ENCODE measurements at regions not wholly inside any gene's neighbourhood (a gene's known extent, or its start where the extent isn't known, plus 50 kb on each side); places are given as distances from the start of the nearest gene placed in this dataset.

- TF ChIP-seq EZH2phosphoT487 (IDR thresholded peaks at IDR 0.05; ENCODE audit: low read length), result no peak
- TF ChIP-seq CTCF (IDR thresholded peaks at IDR 0.05; ENCODE audit: low read length), result no peak
Measured at GRCh38 chr14:46444666-46445065, 206.9 kb downstream of the RPL10L start.
